GM18507 (cell line): ENCODE measurements at regions not wholly inside any gene's neighbourhood (a gene's known extent, or its start where the extent isn't known, plus 50 kb on each side); places are given as distances from the start of the nearest gene placed in this dataset.
"Not testable (repeated sequence)": the region's sequence is repeated elsewhere in the genome, so short reads cannot be mapped to it uniquely, and the experiment has no call there.

Source experiments
- DNase-seq: peaks from one replicate; pipeline ENCODE4 v3.0.0; 2011; ENCODE audit warnings: low read depth; ENCODE audit not compliant: insufficient read length; ENCODE audit errors: extremely low spot score
- FAIRE-seq: peaks from 2 replicates; lab custom pipeline; 2011; peaks lifted over from hg19 to GRCh38; lab: Jason Lieb, UNC

GRCh38 chr2:215835657-215836056 is 177.7 kb downstream of the MREG start:
- FAIRE-seq (no peak), DNase-seq (no peak)

DNA sequence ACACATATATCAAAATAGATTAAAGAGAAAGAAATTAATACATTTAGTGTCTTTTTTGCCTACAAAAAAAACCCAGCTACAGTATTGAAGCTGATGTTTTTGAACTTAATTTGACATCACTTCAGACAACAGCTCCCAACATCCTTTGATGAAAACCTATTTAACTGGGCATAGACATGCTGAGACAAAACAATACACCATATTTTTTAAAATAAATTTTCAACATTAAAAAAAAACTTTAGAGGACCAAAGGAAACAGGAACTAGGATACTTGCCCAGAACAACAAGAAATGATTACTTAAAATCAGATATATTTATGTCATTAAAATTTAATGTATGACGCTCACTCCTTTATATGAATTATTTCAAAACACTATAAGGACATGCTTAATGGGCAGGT is 178.1 kb downstream of the MREG start:
- no peak for FAIRE-seq
- no peak for DNase-seq

GRCh38 chr2:215833531-215834162 is 179.7 kb downstream of the MREG start:
- FAIRE-seq, result no peak
- DNase-seq, result no peak

- FAIRE-seq, result no peak
- DNase-seq, result no peak
Measured at GRCh38 chr2:215832791-215833190, 180.6 kb downstream of the MREG start.

- FAIRE-seq (peak; percentile 70), DNase-seq (no peak)
Measured at GRCh38 chr2:215831296-215831913, 181.9 kb downstream of the MREG start.

GRCh38 chr2:215830304-215830703 is 183.0 kb downstream of the MREG start:
- DNase-seq (no peak), FAIRE-seq (no peak)

GRCh38 chr2:215829261-215829660 is 184.1 kb downstream of the MREG start:
- DNase-seq (no peak), FAIRE-seq (no peak)

GRCh38 chr2:215828528-215829184 is 184.7 kb downstream of the MREG start:
- FAIRE-seq (peak; percentile 79), DNase-seq (peak; percentile 28)

DNA sequence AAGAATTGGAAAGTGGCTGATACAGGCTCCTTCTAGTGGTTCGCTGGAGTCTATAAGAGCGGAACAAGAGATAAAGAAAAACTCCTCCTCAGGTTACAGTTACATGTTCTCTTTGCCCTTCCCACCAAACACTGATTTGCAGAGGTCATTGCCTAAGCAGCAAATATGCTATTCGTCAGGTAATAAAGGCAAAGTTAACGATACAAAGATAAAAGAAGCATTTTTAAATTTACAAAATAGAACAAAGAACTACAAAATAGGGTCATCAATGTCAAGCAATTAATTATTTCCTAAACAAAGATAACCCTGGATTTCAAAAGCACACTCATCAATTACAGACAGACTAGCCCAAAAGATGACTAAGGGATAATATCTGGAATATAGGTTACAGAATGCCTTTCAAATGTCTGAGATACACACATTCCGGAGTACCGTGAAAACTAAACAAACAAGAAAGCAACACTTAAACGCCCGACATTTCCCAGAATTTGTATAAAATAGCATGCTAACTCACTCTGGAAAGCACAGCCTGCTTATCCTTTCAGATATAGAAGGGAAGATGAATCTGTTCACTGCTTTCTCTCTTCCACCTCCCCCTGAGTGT is 186.4 kb downstream of the MREG start:
- DNase-seq, result no peak
- FAIRE-seq, result no peak

GRCh38 chr2:215826376-215826775 is 187.0 kb downstream of the MREG start:
- no peak for DNase-seq
- no peak for FAIRE-seq

DNA sequence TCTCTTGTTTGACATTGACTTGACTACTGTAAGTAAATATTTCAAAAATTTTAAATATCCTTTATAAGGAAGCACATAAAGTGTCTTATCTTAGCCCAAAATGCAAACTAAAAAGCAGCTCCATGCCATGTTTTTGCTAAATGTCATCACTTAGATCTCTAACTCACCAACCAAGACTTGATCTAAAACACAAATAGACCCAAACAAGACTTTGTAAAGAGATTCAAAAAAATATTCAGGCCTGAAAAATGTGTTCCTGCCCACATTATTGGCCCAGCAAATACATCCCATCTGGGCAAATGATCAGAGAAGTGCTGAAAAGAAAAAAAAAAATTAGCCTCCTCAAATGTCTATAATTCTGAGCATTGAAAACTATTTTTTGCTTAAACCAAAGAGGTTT is 187.6 kb downstream of the MREG start:
- FAIRE-seq (no peak), DNase-seq (no peak)

DNA sequence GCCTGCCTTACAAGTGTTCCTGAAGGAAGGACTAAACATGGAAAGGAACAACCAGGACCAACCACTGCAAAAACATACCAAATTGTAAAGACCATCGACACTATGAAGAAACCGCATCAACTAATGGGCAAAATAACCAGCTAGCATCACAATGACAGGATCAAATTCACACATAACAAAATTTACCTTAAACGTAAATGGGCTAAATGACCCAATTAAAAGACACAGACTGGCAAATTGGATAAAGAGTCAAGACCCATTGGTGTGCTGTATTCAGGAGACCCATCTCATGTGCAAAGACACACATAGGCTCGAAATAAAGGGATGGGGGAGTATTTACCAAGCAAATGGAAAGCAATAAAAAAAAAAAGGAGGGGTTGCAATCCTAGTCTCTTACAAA is 192.1 kb downstream of the MREG start:
- not testable (repeated sequence) for FAIRE-seq, DNase-seq

DNA sequence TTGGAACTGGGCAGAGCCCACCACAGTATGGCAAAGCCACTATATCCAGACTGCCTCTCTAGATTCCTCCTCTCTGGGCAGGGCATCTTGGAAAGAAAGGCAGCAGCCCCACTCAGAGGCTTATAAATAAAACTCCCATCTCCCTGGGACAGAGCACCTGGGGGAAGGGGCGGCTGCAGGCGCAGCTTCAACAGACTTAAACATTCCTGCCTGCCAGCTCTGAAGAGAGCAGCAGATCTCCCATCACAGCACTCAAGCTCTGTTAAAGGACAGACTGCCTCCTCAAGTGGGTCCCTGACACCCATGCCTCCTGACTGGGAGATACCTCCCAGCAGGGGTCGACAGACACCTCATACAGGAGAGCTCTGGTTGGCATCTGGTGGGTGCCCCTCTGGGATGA is 193.6 kb downstream of the MREG start:
- FAIRE-seq, DNase-seq: not testable (repeated sequence)

DNA sequence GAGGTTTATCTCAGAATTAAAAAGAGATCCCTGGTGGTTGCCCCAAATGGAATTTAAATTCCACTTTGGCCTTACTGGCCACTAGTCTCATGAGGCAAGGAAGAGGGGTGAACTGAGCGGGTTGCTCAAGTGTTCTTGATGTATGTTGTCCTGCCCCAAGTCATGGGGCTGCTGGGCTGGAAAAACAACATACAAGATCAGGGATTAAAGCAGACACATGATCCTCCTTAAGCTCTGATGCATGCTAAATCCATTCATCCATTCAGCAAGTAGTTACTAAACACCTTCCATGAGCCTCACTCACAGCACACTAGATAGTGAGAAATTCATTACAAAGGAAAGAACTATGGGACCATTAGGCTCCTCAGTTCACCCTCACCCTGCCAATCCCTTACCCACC is 196.3 kb downstream of the MREG start:
- no peak for FAIRE-seq
- DNase-seq, result no peak

GRCh38 chr2:215816424-215816823 is 196.9 kb downstream of the MREG start:
- no peak for FAIRE-seq
- DNase-seq, result no peak

GRCh38 chr2:215815960-215816359 is 197.4 kb downstream of the MREG start:
- DNase-seq (no peak), FAIRE-seq (no peak)

DNA sequence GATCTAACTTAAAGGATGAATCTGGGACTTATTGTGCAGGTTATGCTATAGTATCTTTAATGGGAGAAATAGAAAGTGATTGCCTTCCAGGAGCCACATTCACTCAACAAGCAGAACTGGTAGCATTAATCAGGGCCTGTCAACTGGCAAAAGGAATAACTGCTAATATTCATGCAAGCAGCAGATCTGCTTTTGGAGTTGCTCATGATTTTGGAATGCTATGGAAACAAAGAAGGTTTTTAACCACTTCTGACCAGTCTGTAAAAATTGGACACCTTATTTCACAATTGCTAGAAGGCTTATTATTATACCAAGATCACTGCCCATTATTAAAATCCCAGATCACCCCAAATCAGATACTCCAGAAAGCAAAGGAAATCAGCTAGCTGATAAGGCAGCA is 200.4 kb downstream of the MREG start:
- no peak for DNase-seq
- no peak for FAIRE-seq

- DNase-seq (peak; percentile 42), FAIRE-seq (peak; percentile 96)
Measured at GRCh38 chr2:215811409-215812345, 201.7 kb downstream of the MREG start.

- DNase-seq (no peak), FAIRE-seq (no peak)
Measured at GRCh38 chr2:215811003-215811402, 202.3 kb downstream of the MREG start.

DNA sequence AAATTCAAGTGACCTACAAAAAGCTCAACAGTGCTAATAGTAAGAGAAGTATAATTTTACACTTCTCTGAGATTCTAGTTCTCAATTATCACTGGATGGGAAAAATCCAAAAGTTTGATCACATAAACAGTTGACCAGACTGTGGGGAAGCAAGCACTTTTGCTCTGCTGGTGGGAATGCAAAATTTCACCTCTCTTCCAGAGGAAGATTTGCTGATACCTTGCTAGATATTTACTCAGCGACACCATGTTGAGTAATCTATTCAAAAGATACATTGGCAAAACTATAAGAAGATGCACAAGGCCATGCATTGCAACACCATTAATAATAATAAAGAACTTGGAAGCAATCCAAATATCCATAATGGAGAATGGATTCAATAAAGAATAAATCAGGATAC is 204.4 kb downstream of the MREG start:
- FAIRE-seq, result no peak
- no peak for DNase-seq
